SK-N-SH (cell line): ENCODE measurements at regions not wholly inside any gene's neighbourhood (a gene's known extent, or its start where the extent isn't known, plus 50 kb on each side); places are given as distances from the start of the nearest gene placed in this dataset.

Source experiments
- CTCF ChIA-PET: fragments of 300-600, 350-600 bp; formaldehyde crosslinking; extraction: SDS; loops from one replicate; lab custom pipeline; 2021; lab: Yijun Ruan, JAX
- POLR2A ChIA-PET: fragments of 350-600 bp; sonication (Branson Sonifier 250); formaldehyde crosslinking; extraction: SDS; loops from one replicate; lab custom pipeline; 2020; ENCODE audit warnings: antibody characterized with exemption, inconsistent platforms; lab: Yijun Ruan, JAX
- DNase-seq: peaks from one replicate; pipeline ENCODE4 v3.0.0; 2012
- H2AFZ ChIP-seq: fragments of 200-600 bp; sonication (generic); 2 replicates; pipeline ENCODE4 v1.8.1; 2016; ENCODE audit warnings: antibody characterized with exemption, mild to moderate bottlenecking, low read depth
- H3F3A ChIP-seq: fragments of 200-600 bp; sonication (generic); replicated peaks from 2 replicates; pipeline ENCODE3; 2016; ENCODE audit warnings: antibody characterized with exemption, mild to moderate bottlenecking; ENCODE audit not compliant: insufficient read depth
- H3K27ac ChIP-seq, 2 experiments: fragments of 200-500 bp in 1 of 2; fragments of 200-600 bp in 1 of 2; sonication (Bioruptor generic) in 1 of 2; sonication (generic), shearing (Covaris generic) in 1 of 2; 2 replicates each; pipeline versions ENCODE4 v1.5.1 to v1.6.1; 2014 to 2016; ENCODE audit warnings: low read depth in 2 of 2, inconsistent platforms in 1 of 2, low read length in 1 of 2, mild to moderate bottlenecking in 1 of 2, mixed read lengths in 1 of 2
- H3K27me3 ChIP-seq: fragments of 200-600 bp; sonication (generic), shearing (Covaris generic); 2 replicates; pipeline ENCODE4 v1.6.1; 2016; ENCODE audit warnings: mixed run types; ENCODE audit not compliant: insufficient read depth
- H3K36me3 ChIP-seq, 2 experiments: fragments of 200-500 bp in 1 of 2; fragments of 200-600 bp in 1 of 2; sonication (Bioruptor generic) in 1 of 2; sonication (generic) in 1 of 2; replicated peaks in 1 of 2; 2 replicates each; pipeline versions ENCODE3 to v1.5.1; 2014 to 2016; ENCODE audit warnings: low read length in 1 of 2, mild to moderate bottlenecking in 1 of 2; ENCODE audit not compliant: insufficient read depth in 2 of 2, control insufficient read depth in 1 of 2
- H3K4me1 ChIP-seq, 2 experiments: fragments of 200-500 bp in 1 of 2; fragments of 200-600 bp in 1 of 2; sonication (Bioruptor generic) in 1 of 2; sonication (generic), shearing (Covaris generic) in 1 of 2; 2 replicates each; pipeline versions ENCODE4 v1.5.1 to v1.6.1; 2014 to 2016; ENCODE audit warnings: low read depth in 1 of 2, low read length in 1 of 2, mixed run types in 1 of 2; ENCODE audit not compliant: insufficient read depth in 2 of 2, control insufficient read depth in 1 of 2
- H3K4me2 ChIP-seq: fragments of 200-600 bp; sonication (generic), shearing (Covaris generic); 2 replicates; pipeline ENCODE4 v1.6.1; 2017; ENCODE audit warnings: mixed run types
- H3K4me3 ChIP-seq, 2 experiments: fragments of 200-500 bp in 1 of 2; fragments of 200-600 bp in 1 of 2; sonication (Bioruptor generic) in 1 of 2; sonication (generic), shearing (Covaris generic) in 1 of 2; 2 replicates each; pipeline versions ENCODE4 v1.5.1 to v1.8.1; 2014 to 2016; ENCODE audit warnings: low read depth in 2 of 2, inconsistent platforms in 1 of 2, low read length in 1 of 2, mild to moderate bottlenecking in 1 of 2, mixed read lengths in 1 of 2, moderate library complexity in 1 of 2
- H3K79me2 ChIP-seq: fragments of 200-600 bp; sonication (generic); 2 replicates; pipeline ENCODE4 v1.8.1; 2017; ENCODE audit warnings: mild to moderate bottlenecking; ENCODE audit not compliant: insufficient read depth
- H3K9ac ChIP-seq: fragments of 200-600 bp; sonication (generic); 2 replicates; pipeline ENCODE4 v1.6.1; 2017; ENCODE audit warnings: mixed run types
- H3K9me2 ChIP-seq: fragments of 200-600 bp; sonication (generic); 2 replicates; pipeline ENCODE4 v1.6.1; 2017; ENCODE audit warnings: mixed run types
- H3K9me3 ChIP-seq: fragments of 200-600 bp; sonication (generic); 2 replicates; pipeline ENCODE4 v1.6.1; 2017; ENCODE audit warnings: mixed run types, mild to moderate bottlenecking, moderate library complexity
- H4K20me1 ChIP-seq: fragments of 200-600 bp; sonication (generic); 2 replicates; pipeline ENCODE4 v1.6.1; 2017; ENCODE audit warnings: mild to moderate bottlenecking, mixed run types; ENCODE audit not compliant: insufficient read depth
- CHD2 ChIP-seq: fragments of 150-350 bp; IDR thresholded peaks from 2 replicates; pipeline ENCODE4 v1.6.1; 2018; ENCODE audit warnings: low read length; ENCODE audit not compliant: partially characterized antibody
- ELF1 ChIP-seq: IDR thresholded peaks from 2 replicates; pipeline ENCODE4 v1.4.0; 2012
- EP300 ChIP-seq, 2 experiments: IDR thresholded peaks; 2 replicates each; pipeline versions ENCODE4 v1.4.0 to v1.6.1; 2012; ENCODE audit warnings: borderline replicate concordance in 1 of 2, low read depth in 1 of 2, low read length in 1 of 2
- EZH2phosphoT487 ChIP-seq: fragments of 200-600 bp; sonication (generic); IDR thresholded peaks from 2 replicates; pipeline ENCODE4 v1.6.1; 2017; ENCODE audit warnings: low read depth, mixed run types, mild to moderate bottlenecking, antibody characterized with exemption, moderate library complexity, borderline replicate concordance
- FOXJ3 ChIP-seq: sonication (generic); formaldehyde crosslinking; IDR thresholded peaks from 2 replicates; pipeline ENCODE4 v1.5.1; 2020; ENCODE audit warnings: mild to moderate bottlenecking, missing genetic modification reagents
- FOXM1 ChIP-seq: IDR thresholded peaks from 2 replicates; pipeline ENCODE4 v1.4.0; 2012; ENCODE audit warnings: low read depth, mild to moderate bottlenecking
- GATA2 ChIP-seq: sonication (generic); formaldehyde crosslinking; IDR thresholded peaks from 2 replicates; pipeline ENCODE4 v1.5.0; 2020; ENCODE audit warnings: mild to moderate bottlenecking, missing genetic modification reagents
- JUND ChIP-seq: IDR thresholded peaks from 2 replicates; pipeline ENCODE4 v1.4.0; 2012
- NFIC ChIP-seq: IDR thresholded peaks from 2 replicates; pipeline ENCODE4 v1.4.0; 2012; ENCODE audit warnings: borderline replicate concordance
- POLR2AphosphoS5 ChIP-seq: IDR thresholded peaks from 2 replicates; pipeline ENCODE4 v1.6.1; 2012; ENCODE audit warnings: low read depth, low read length
- RAD21 ChIP-seq: IDR thresholded peaks from 2 replicates; pipeline ENCODE4 v1.6.1; 2012; ENCODE audit warnings: mild to moderate bottlenecking, low read length
- RCOR1 ChIP-seq: fragments of 150-350 bp; IDR thresholded peaks from 2 replicates; pipeline ENCODE4 v1.6.1; 2017; ENCODE audit warnings: antibody characterized with exemption, low read length
- TAF1 ChIP-seq: IDR thresholded peaks from 2 replicates; pipeline ENCODE4 v1.6.1; 2012; ENCODE audit warnings: low read depth, mild to moderate bottlenecking, low read length, moderate library complexity, borderline replicate concordance
- TEAD4 ChIP-seq: IDR thresholded peaks from 2 replicates; pipeline ENCODE4 v1.4.0; 2012; ENCODE audit warnings: mild to moderate bottlenecking, borderline replicate concordance; ENCODE audit not compliant: insufficient read depth
- YY1 ChIP-seq: IDR thresholded peaks from 2 replicates; pipeline ENCODE4 v1.4.0; 2012; ENCODE audit warnings: low read depth, mild to moderate bottlenecking
- WGBS: methylation state at CpG from one replicate; pipeline ENCODE4 v1.1.6; 2017; ENCODE audit warnings: low lambda C conversion rate; 5-methylcytosine and 5-hydroxymethylcytosine counted together
- TF ChIP-seq, protein P1 (sequence below): IDR thresholded peaks from 2 replicates; pipeline ENCODE4 v1.4.0; 2012; ENCODE audit warnings: low read depth, borderline replicate concordance
- TF ChIP-seq, protein P2 (sequence below): IDR thresholded peaks from 2 replicates; pipeline ENCODE4 v1.4.0; 2012; ENCODE audit warnings: low read depth

DNA sequence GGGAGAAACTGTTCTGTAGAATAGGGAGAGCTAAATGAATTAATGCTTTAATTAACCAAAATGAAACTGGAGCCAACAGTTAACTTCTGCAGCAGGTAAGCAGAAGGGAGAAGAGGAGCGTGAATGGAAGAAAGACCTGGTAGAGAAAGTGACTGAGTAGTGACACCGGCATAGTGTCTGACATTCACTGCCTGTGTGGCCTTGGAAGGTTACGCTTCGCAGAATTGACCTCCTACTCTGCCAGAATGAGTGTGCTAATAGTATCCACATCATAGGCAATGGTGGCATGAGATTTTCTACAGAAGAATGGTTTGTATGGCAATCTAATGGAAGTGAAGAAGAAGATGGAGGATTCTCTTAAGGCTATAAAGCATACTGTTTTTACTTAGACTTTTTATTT lies 614.4 kb downstream of the CPS1 start:
- no peaks in the 10 kb centered on the region for H3K9me2 ChIP-seq
- TF ChIP-seq, protein P1, sequence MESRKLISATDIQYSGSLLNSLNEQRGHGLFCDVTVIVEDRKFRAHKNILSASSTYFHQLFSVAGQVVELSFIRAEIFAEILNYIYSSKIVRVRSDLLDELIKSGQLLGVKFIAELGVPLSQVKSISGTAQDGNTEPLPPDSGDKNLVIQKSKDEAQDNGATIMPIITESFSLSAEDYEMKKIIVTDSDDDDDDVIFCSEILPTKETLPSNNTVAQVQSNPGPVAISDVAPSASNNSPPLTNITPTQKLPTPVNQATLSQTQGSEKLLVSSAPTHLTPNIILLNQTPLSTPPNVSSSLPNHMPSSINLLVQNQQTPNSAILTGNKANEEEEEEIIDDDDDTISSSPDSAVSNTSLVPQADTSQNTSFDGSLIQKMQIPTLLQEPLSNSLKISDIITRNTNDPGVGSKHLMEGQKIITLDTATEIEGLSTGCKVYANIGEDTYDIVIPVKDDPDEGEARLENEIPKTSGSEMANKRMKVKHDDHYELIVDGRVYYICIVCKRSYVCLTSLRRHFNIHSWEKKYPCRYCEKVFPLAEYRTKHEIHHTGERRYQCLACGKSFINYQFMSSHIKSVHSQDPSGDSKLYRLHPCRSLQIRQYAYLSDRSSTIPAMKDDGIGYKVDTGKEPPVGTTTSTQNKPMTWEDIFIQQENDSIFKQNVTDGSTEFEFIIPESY, result no peak
- TF ChIP-seq TAF1, result no peak
- TF ChIP-seq POLR2AphosphoS5, result no peak
- TF ChIP-seq GATA2 (CRISPR knock-in tag), result no peak
- no peak for TF ChIP-seq EZH2phosphoT487
- TF ChIP-seq RCOR1, result no peak
- TF ChIP-seq, protein P2, sequence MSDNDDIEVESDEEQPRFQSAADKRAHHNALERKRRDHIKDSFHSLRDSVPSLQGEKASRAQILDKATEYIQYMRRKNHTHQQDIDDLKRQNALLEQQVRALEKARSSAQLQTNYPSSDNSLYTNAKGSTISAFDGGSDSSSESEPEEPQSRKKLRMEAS, result no peak
- TF ChIP-seq JUND, result no peak
- TF ChIP-seq YY1, result no peak
- no peak for TF ChIP-seq EP300 (IDR thresholded peaks at IDR 0.05; ENCODE audit: borderline replicate concordance in 1 of 2, low read depth in 1 of 2, low read length in 1 of 2)
- no peak for TF ChIP-seq FOXM1
- TF ChIP-seq TEAD4, result no peak
- no peak for TF ChIP-seq ELF1
- DNase-seq, result no peak
- no peak overlapping the region for H3K9ac ChIP-seq
- no peak overlapping the region for H3K27ac ChIP-seq
- H3K4me1 ChIP-seq, result no peaks in the 10 kb centered on the region
- ChIA-PET CTCF (interaction anchor here (3.9 kb wide), 1 partner anchor 13 kb away, joined by 14 read pairs; no protein-coding TSS in a partner anchor), POLR2A (no interaction called here)
- H4K20me1 ChIP-seq, result no peaks in the 10 kb centered on the region
- H3K4me2 ChIP-seq, result no peak overlapping the region
- H3K27me3 ChIP-seq, result no peaks in the 10 kb centered on the region
- H3F3A ChIP-seq, result no peaks in the 10 kb centered on the region
- no peak overlapping the region for H3K4me3 ChIP-seq
- no peaks in the 10 kb centered on the region for H3K79me2 ChIP-seq
- 85% methylated on average over 4 of the region's 4 CpGs for WGBS
- no peak overlapping the region for H2AFZ ChIP-seq
- no peaks in the 10 kb centered on the region for H3K9me3 ChIP-seq
- H3K36me3 ChIP-seq, result no peaks in the 10 kb centered on the region

DNA sequence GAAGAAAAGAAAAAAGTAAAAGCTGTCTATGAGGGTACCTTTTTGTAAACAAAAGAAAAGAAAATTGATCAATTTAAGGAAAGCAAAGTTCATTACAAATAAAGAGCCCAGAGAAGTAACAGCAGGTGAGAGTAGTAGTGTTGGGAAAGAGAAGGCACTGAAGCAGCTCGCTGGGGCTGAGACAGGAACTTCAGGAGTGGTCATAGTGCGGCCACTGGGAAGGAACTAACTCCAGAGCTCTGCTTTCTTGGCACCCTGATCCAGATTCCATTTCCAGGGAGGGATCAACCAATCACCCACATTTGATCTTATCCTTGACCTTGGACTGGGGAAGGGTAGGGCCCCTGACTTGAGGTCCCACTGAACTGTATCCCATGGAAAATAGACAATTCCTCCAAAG lies 617.6 kb downstream of the CPS1 start:
- H3K4me2 ChIP-seq, result no peak overlapping the region
- 61% methylated on average over 2 of the region's 2 CpGs for WGBS

More for the DNA sequence above, 617.6 kb downstream of the CPS1 start:
- H2AFZ ChIP-seq, result no peak overlapping the region
- H3K9me3 ChIP-seq, result no peaks in the 10 kb centered on the region
- H3K36me3 ChIP-seq, result no peaks in the 10 kb centered on the region
- TF ChIP-seq, protein P2, result no peak
- no peak for TF ChIP-seq CHD2
- no peak for TF ChIP-seq RAD21
- no peak for TF ChIP-seq FOXJ3 (CRISPR knock-in tag)
- TF ChIP-seq GATA2 (CRISPR knock-in tag), result no peak
- no peak for TF ChIP-seq NFIC
- no peak for TF ChIP-seq ELF1
- no peak overlapping the region for H3K4me3 ChIP-seq
- no peaks in the 10 kb centered on the region for H3K4me1 ChIP-seq
- POLR2A ChIA-PET, result no interaction called here
- no peak overlapping the region for H3K27ac ChIP-seq
- H3F3A ChIP-seq, result no peaks in the 10 kb centered on the region
- no peaks in the 10 kb centered on the region for H3K27me3 ChIP-seq
- H3K79me2 ChIP-seq, result no peaks in the 10 kb centered on the region
- H3K9ac ChIP-seq, result no peak overlapping the region
- CTCF ChIA-PET, result interaction anchor here (1.1 kb wide), 1 partner anchor 15 kb away, joined by 3 read pairs; no protein-coding TSS in a partner anchor
- no peak for DNase-seq
- no peaks in the 10 kb centered on the region for H3K9me2 ChIP-seq
- no peaks in the 10 kb centered on the region for H4K20me1 ChIP-seq
